Psoas muscle (tissue), 7 donors: ENCODE measurements at regions not wholly inside any gene's neighbourhood (a gene's known extent, or its start where the extent isn't known, plus 50 kb on each side); places are given as distances from the start of the nearest gene placed in this dataset.
"Not testable (repeated sequence)": the region's sequence is repeated elsewhere in the genome, so short reads cannot be mapped to it uniquely, and the experiment has no call there.

Experiments used
- ATAC-seq, 4 donors: fragments of 200-7000 bp; cut with Tn5 transposase; one replicate each; pipeline ENCODE4 v1.9.1; 2020; ENCODE audit warnings: moderate library complexity in 3 of 4, mild to moderate bottlenecking in 2 of 4
- DNase-seq, 2 donors: peaks; one replicate each; pipeline ENCODE4 v3.0.0-alpha.2; 2020
- H3K27ac ChIP-seq: fragments of 200-600 bp; one replicate; pipeline ENCODE4 v1.8.0; 2022
- H3K27me3 ChIP-seq, 3 donors: fragments of 200-600 bp in 1 of 3; one replicate each; pipeline versions ENCODE4 v1.6.1 to v1.8.0; 2013 to 2022; ENCODE audit warnings: low read length in 2 of 3, mild to moderate bottlenecking in 2 of 3, moderate library complexity in 1 of 3; ENCODE audit not compliant: insufficient read depth in 3 of 3
- H3K36me3 ChIP-seq, 2 donors: fragments of 200-600 bp in 1 of 2; one replicate each; pipeline versions ENCODE4 v1.6.1 to v1.8.0; 2013 to 2022; ENCODE audit warnings: low read depth in 1 of 2, mild to moderate bottlenecking in 1 of 2, moderate library complexity in 1 of 2; ENCODE audit not compliant: insufficient read depth in 1 of 2
- H3K4me1 ChIP-seq: fragments of 200-600 bp; one replicate; pipeline ENCODE4 v1.8.0; 2022
- H3K4me3 ChIP-seq: fragments of 200-600 bp; one replicate; pipeline ENCODE4 v1.8.0; 2022; ENCODE audit warnings: mild to moderate bottlenecking
- H3K9me3 ChIP-seq: fragments of 200-600 bp; one replicate; pipeline ENCODE4 v1.8.0; 2022
- WGBS, 3 donors: extraction: QIAGEN DNeasy Blood & Tissue Kit; methylation state at CpG; one replicate each; pipeline versions ENCODE4 v1.1.6 to v1.1.7; 2013; 5-methylcytosine and 5-hydroxymethylcytosine counted together
- intact Hi-C, 2 donors: fragments of 100-400 bp; cut with DNase I; formaldehyde crosslinking; loops; one replicate each; pipeline versions ENCODE4 v1.11.0 to v1.14.2; 2022
- TF ChIP-seq, protein P1 (sequence below): fragments of 200-600 bp; IDR thresholded peaks from one replicate; pipeline ENCODE4 v1.8.0; 2022; ENCODE audit warnings: antibody characterized with exemption
- donor health status: healthy with polysubstance abuse.
- donor health status: DM: no; HTN: no; CAD: no; lungs with moderate emphysema.
- donor health status: Bipolar disorder and iron deficiency.
- donor health status: healthy.
- donor health status: DM: yes; HTN: yes; CAD: no.
- donor health status: DM: no; HTN: no; CAD: no.
- donor health status: DM: yes; HTN: yes; CAD: no.

- Histone ChIP-seq H3K4me1 (no peaks in the 10 kb centered on the region), H3K9me3 (no peaks in the 10 kb centered on the region), H3K27ac (no peak overlapping the region), H3K4me3 (no peak overlapping the region), H3K27me3 (no peaks in the 10 kb centered on the region), H3K36me3 (no peaks in the 10 kb centered on the region)
- DNase-seq, result no peak
- TF ChIP-seq, protein P1, sequence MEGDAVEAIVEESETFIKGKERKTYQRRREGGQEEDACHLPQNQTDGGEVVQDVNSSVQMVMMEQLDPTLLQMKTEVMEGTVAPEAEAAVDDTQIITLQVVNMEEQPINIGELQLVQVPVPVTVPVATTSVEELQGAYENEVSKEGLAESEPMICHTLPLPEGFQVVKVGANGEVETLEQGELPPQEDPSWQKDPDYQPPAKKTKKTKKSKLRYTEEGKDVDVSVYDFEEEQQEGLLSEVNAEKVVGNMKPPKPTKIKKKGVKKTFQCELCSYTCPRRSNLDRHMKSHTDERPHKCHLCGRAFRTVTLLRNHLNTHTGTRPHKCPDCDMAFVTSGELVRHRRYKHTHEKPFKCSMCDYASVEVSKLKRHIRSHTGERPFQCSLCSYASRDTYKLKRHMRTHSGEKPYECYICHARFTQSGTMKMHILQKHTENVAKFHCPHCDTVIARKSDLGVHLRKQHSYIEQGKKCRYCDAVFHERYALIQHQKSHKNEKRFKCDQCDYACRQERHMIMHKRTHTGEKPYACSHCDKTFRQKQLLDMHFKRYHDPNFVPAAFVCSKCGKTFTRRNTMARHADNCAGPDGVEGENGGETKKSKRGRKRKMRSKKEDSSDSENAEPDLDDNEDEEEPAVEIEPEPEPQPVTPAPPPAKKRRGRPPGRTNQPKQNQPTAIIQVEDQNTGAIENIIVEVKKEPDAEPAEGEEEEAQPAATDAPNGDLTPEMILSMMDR, result no peak
- intact Hi-C loops, result no loop called here
- WGBS, 3 donors, result 79 to 84% (median 82%) methylated on average over 3 of the region's 3 CpGs
- no peak for ATAC-seq
Observed at GRCh38 chr3:18556001-18556408, 130.9 kb upstream of the SATB1 start.

GRCh38 chr3:18552579-18553105 is 127.5 kb upstream of the SATB1 start:
- DNase-seq, result not testable (repeated sequence)

GRCh38 chr3:18546632-18547031 is 121.5 kb upstream of the SATB1 start:
- intact Hi-C loops, result no loop called here
- Histone ChIP-seq H3K4me1 (no peaks in the 10 kb centered on the region), H3K9me3 (no peaks in the 10 kb centered on the region), H3K4me3 (no peak overlapping the region), H3K27me3 (peaks cover 0 to 2% (median 0%) of the 10 kb centered on the region in 3 donors), H3K36me3 (no peaks in the 10 kb centered on the region), H3K27ac (no peak overlapping the region)
- WGBS, 3 donors, result 80 to 92% (median 81%) methylated on average over 2 of the region's 2 CpGs
- TF ChIP-seq, protein P1, result no peak
- ATAC-seq (no peak), DNase-seq (no peak)

More at GRCh38 chr3:18552579-18553105, 127.5 kb upstream of the SATB1 start:
- H3K9me3 ChIP-seq, H3K36me3 ChIP-seq, H3K27ac ChIP-seq, intact Hi-C loops, H3K27me3 ChIP-seq, H3K4me1 ChIP-seq, ATAC-seq, H3K4me3 ChIP-seq: not testable (repeated sequence)
- WGBS, 3 donors, result 80 to 83% (median 82%) methylated on average over 9 of the region's 9 CpGs

DNA sequence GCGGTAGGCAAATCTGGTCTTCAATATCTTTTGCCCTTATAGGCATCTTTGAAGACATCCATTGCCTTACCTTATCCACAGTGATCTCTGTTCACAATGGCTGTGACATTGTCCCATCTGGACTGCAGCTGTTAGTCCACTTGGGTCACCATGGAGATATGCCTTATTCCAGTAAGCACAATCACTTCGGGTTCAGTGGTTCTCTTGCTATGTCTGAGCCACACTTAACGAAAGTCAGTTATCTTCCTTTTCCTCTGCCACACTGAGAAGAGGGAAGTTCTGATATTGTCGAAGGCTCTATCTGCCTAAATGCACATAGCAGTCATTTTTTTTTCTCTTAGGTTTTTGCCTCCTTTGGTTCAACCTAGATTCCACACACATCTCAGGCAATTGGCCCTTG is 119.0 kb upstream of the SATB1 start:
- TF ChIP-seq, protein P1, result no peak
- no peak for ATAC-seq
- Histone ChIP-seq H3K4me3 (no peak overlapping the region), H3K36me3 (no peaks in the 10 kb centered on the region), H3K27ac (no peak overlapping the region), H3K27me3 (no peaks in the 10 kb centered on the region), H3K4me1 (no peaks in the 10 kb centered on the region), H3K9me3 (no peaks in the 10 kb centered on the region)
- intact Hi-C loops, result no loop called here
- 71 to 77% (median 76%) methylated on average over 4 of the region's 4 CpGs for WGBS, 3 donors
- no peak for DNase-seq

- no peak overlapping the region for H3K4me3 ChIP-seq
- H3K27me3 ChIP-seq, result no peaks in the 10 kb centered on the region
- no peaks in the 10 kb centered on the region for H3K9me3 ChIP-seq
- WGBS, 3 donors, result 85 to 90% (median 87%) methylated on average over 7 of the region's 7 CpGs
- no peaks in the 10 kb centered on the region for H3K36me3 ChIP-seq
- intact Hi-C loops, result no loop called here
- TF ChIP-seq, protein P1, result no peak
- H3K27ac ChIP-seq, result no peak overlapping the region
- ATAC-seq, result no peak
- no peaks in the 10 kb centered on the region for H3K4me1 ChIP-seq
- no peak for DNase-seq
Observed at GRCh38 chr3:18538463-18539230, 113.5 kb upstream of the SATB1 start.
